GM23338 (cell line): ENCODE measurements at regions not wholly inside any gene's neighbourhood (a gene's known extent, or its start where the extent isn't known, plus 50 kb on each side); places are given as distances from the start of the nearest gene placed in this dataset.

Source experiments
- ATAC-seq: fragments of 200-7000 bp; cut with Tn5 transposase; 3 replicates; pipeline ENCODE4 v1.9.1; 2020
- DNase-seq: peaks from one replicate; pipeline ENCODE4 v3.0.0-alpha.2; 2015; ENCODE audit warnings: low spot score
- H2AFZ ChIP-seq: fragments of 200-600 bp; sonication (generic); 2 replicates; pipeline ENCODE4 v1.8.0; 2016; ENCODE audit warnings: antibody characterized with exemption, mild to moderate bottlenecking, moderate library complexity
- H3F3A ChIP-seq: fragments of 200-600 bp; sonication (generic); replicated peaks from 2 replicates; pipeline ENCODE4 v1.8.0; 2017; ENCODE audit warnings: antibody characterized with exemption, mixed run types, low read depth
- H3K27ac ChIP-seq: fragments of 200-600 bp; sonication (generic); 2 replicates; pipeline ENCODE4 v1.6.1; 2016; ENCODE audit warnings: low read depth
- H3K27me3 ChIP-seq: fragments of 200-600 bp; sonication (generic); 2 replicates; pipeline ENCODE4 v1.8.0; 2016; ENCODE audit warnings: mild to moderate bottlenecking, mixed run types, moderate library complexity; ENCODE audit not compliant: insufficient read depth
- H3K36me3 ChIP-seq: fragments of 200-600 bp; sonication (generic); 2 replicates; pipeline ENCODE4 v1.8.0; 2016; ENCODE audit warnings: mild to moderate bottlenecking; ENCODE audit not compliant: insufficient read depth
- H3K4me1 ChIP-seq: fragments of 200-600 bp; sonication (generic); 2 replicates; pipeline ENCODE4 v1.8.0; 2016; ENCODE audit warnings: mild to moderate bottlenecking, moderate library complexity; ENCODE audit not compliant: insufficient read depth
- H3K4me2 ChIP-seq: fragments of 200-600 bp; sonication (generic); 2 replicates; pipeline ENCODE4 v1.7.1; 2017; ENCODE audit warnings: mixed run types
- H3K4me3 ChIP-seq: fragments of 200-600 bp; sonication (generic); 2 replicates; pipeline ENCODE4 v1.6.1; 2016; ENCODE audit warnings: mixed run types
- H3K79me2 ChIP-seq: fragments of 200-600 bp; sonication (generic); replicated peaks from 2 replicates; pipeline ENCODE4 v1.8.0; 2017; ENCODE audit warnings: mild to moderate bottlenecking; ENCODE audit not compliant: insufficient read depth
- H3K9me2 ChIP-seq: fragments of 200-600 bp; sonication (generic); 2 replicates; pipeline ENCODE4 v1.8.0; 2017; ENCODE audit not compliant: insufficient read depth
- H4K20me1 ChIP-seq: fragments of 200-600 bp; sonication (generic); replicated peaks from 2 replicates; pipeline ENCODE4 v1.8.0; 2017; ENCODE audit warnings: mild to moderate bottlenecking; ENCODE audit not compliant: insufficient read depth
- H3K27ac Mint-ChIP-seq: 2 replicates; pipeline ENCODE4 v1.8.0; 2020; ENCODE audit warnings: inconsistent platforms, mild to moderate bottlenecking, moderate library complexity, mixed read lengths
- H3K27me3 Mint-ChIP-seq: 3 replicates; pipeline ENCODE4 v1.8.0; 2022; ENCODE audit warnings: low read depth, mild to moderate bottlenecking, moderate library complexity, mixed read lengths, inconsistent platforms; ENCODE audit not compliant: insufficient read depth, poor library complexity
- H3K36me3 Mint-ChIP-seq: 3 replicates; pipeline ENCODE4 v1.8.0; 2021; ENCODE audit warnings: low read depth, mild to moderate bottlenecking, inconsistent platforms, moderate library complexity, mixed read lengths
- H3K4me1 Mint-ChIP-seq: 3 replicates; pipeline ENCODE4 v1.8.0; 2020; ENCODE audit warnings: mild to moderate bottlenecking, inconsistent platforms, mixed read lengths
- H3K4me3 Mint-ChIP-seq: 3 replicates; pipeline ENCODE4 v1.8.0; 2021; ENCODE audit warnings: moderate library complexity, mild to moderate bottlenecking, inconsistent platforms, mixed read lengths
- H3K9me3 Mint-ChIP-seq: 3 replicates; pipeline ENCODE4 v1.8.0; 2020; ENCODE audit warnings: moderate library complexity, mild to moderate bottlenecking, inconsistent platforms, mixed read lengths
- CREB1 ChIP-seq: fragments of 250-450 bp; sonication (Bioruptor Pico); IDR thresholded peaks from 2 replicates; pipeline ENCODE4 v1.5.0; 2020; ENCODE audit warnings: low read depth, mild to moderate bottlenecking, moderate library complexity
- EZH2phosphoT487 ChIP-seq: fragments of 200-600 bp; sonication (generic); IDR thresholded peaks from one replicate; pipeline ENCODE4 v1.8.1; 2018; ENCODE audit warnings: antibody characterized with exemption; ENCODE audit not compliant: unreplicated experiment
- STAT1 ChIP-seq: IDR thresholded peaks from one replicate; pipeline ENCODE4 v1.6.1; 2016; ENCODE audit warnings: antibody characterized with exemption; ENCODE audit not compliant: unreplicated experiment
- ZNF331 ChIP-seq: fragments of 250-450 bp; sonication (Bioruptor Pico); IDR thresholded peaks from 2 replicates; pipeline ENCODE4 v1.5.0; 2020; ENCODE audit warnings: low read depth, mild to moderate bottlenecking, moderate library complexity
- TF ChIP-seq, protein P1 (sequence below): IDR thresholded peaks from one replicate; pipeline ENCODE4 v1.6.1; 2018; ENCODE audit warnings: antibody characterized with exemption; ENCODE audit not compliant: unreplicated experiment
- TF ChIP-seq, protein P2 (sequence below): fragments of 250-450 bp; sonication (Bioruptor Pico); IDR thresholded peaks from 2 replicates; pipeline ENCODE4 v1.5.0; 2020; ENCODE audit warnings: mild to moderate bottlenecking, moderate library complexity
- TF ChIP-seq, protein P3 (sequence below): IDR thresholded peaks from 2 replicates; pipeline ENCODE4 v1.6.1; 2016; ENCODE audit warnings: antibody characterized with exemption
- TF ChIP-seq, protein P4 (sequence below), 2 experiments: fragments of 200-600 bp in 1 of 2; sonication (generic) in 1 of 2; conservative IDR thresholded peaks; 2 replicates each; pipeline versions ENCODE4 v1.5.1 to v1.6.1; 2016 to 2017; ENCODE audit warnings: antibody characterized with exemption in 2 of 2, low read depth in 2 of 2, mild to moderate bottlenecking in 2 of 2, moderate library complexity in 1 of 2

DNA sequence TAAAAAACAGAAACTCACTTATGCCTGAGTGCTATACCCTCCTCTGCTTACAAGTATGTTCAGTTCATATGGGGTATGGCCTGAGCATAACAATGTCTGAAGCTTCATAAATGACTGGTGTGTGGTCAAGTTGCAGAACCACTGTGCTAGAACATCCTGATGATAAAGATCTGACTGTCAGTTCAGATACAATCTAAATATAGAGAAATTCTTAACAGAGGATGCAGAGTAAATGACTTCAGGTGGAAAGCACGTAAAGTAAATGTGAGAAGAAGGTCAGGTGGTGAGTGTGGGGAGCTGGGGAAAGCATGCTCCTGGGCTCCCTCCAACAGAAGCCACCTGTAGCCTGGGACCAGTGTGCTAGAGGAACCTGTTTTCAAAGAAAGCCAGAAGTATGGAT, 926.2 kb downstream of the TSN start (continued):
- TF ChIP-seq, protein P1, sequence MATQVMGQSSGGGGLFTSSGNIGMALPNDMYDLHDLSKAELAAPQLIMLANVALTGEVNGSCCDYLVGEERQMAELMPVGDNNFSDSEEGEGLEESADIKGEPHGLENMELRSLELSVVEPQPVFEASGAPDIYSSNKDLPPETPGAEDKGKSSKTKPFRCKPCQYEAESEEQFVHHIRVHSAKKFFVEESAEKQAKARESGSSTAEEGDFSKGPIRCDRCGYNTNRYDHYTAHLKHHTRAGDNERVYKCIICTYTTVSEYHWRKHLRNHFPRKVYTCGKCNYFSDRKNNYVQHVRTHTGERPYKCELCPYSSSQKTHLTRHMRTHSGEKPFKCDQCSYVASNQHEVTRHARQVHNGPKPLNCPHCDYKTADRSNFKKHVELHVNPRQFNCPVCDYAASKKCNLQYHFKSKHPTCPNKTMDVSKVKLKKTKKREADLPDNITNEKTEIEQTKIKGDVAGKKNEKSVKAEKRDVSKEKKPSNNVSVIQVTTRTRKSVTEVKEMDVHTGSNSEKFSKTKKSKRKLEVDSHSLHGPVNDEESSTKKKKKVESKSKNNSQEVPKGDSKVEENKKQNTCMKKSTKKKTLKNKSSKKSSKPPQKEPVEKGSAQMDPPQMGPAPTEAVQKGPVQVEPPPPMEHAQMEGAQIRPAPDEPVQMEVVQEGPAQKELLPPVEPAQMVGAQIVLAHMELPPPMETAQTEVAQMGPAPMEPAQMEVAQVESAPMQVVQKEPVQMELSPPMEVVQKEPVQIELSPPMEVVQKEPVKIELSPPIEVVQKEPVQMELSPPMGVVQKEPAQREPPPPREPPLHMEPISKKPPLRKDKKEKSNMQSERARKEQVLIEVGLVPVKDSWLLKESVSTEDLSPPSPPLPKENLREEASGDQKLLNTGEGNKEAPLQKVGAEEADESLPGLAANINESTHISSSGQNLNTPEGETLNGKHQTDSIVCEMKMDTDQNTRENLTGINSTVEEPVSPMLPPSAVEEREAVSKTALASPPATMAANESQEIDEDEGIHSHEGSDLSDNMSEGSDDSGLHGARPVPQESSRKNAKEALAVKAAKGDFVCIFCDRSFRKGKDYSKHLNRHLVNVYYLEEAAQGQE, result no peak
- no peak for TF ChIP-seq STAT1
- TF ChIP-seq EZH2phosphoT487, result no peak

DNA sequence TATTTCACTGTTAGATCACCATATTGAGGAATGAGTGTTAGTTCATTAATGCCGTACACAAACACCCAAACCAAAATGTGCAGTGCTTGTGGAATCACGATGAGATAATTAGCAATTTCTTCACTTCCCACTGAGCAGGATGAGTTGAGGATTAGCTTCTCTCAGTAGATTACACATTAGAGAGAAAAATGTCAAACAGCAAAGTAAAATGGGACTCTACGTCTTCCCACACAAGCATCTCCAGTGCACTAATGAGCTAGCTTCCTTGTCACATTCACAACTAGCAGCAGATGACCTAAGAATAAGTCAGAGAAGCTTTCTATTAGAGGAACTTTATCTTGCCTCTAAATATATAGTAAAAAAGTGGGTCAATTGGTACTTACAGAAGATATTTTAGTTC, 926.9 kb downstream of the TSN start:
- no peaks in the 10 kb centered on the region for H3K4me1 ChIP-seq
- 0 out of 2 replicates have a peak, but pooled peaks cover 3% of the 10 kb centered on the region for H3K9me2 ChIP-seq
- H3K79me2 ChIP-seq, result no peaks in the 10 kb centered on the region
- H3F3A ChIP-seq, result no peaks in the 10 kb centered on the region
- no peak overlapping the region for H3K4me3 ChIP-seq
- TF ChIP-seq ZNF331, result no peak
- TF ChIP-seq, protein P2, sequence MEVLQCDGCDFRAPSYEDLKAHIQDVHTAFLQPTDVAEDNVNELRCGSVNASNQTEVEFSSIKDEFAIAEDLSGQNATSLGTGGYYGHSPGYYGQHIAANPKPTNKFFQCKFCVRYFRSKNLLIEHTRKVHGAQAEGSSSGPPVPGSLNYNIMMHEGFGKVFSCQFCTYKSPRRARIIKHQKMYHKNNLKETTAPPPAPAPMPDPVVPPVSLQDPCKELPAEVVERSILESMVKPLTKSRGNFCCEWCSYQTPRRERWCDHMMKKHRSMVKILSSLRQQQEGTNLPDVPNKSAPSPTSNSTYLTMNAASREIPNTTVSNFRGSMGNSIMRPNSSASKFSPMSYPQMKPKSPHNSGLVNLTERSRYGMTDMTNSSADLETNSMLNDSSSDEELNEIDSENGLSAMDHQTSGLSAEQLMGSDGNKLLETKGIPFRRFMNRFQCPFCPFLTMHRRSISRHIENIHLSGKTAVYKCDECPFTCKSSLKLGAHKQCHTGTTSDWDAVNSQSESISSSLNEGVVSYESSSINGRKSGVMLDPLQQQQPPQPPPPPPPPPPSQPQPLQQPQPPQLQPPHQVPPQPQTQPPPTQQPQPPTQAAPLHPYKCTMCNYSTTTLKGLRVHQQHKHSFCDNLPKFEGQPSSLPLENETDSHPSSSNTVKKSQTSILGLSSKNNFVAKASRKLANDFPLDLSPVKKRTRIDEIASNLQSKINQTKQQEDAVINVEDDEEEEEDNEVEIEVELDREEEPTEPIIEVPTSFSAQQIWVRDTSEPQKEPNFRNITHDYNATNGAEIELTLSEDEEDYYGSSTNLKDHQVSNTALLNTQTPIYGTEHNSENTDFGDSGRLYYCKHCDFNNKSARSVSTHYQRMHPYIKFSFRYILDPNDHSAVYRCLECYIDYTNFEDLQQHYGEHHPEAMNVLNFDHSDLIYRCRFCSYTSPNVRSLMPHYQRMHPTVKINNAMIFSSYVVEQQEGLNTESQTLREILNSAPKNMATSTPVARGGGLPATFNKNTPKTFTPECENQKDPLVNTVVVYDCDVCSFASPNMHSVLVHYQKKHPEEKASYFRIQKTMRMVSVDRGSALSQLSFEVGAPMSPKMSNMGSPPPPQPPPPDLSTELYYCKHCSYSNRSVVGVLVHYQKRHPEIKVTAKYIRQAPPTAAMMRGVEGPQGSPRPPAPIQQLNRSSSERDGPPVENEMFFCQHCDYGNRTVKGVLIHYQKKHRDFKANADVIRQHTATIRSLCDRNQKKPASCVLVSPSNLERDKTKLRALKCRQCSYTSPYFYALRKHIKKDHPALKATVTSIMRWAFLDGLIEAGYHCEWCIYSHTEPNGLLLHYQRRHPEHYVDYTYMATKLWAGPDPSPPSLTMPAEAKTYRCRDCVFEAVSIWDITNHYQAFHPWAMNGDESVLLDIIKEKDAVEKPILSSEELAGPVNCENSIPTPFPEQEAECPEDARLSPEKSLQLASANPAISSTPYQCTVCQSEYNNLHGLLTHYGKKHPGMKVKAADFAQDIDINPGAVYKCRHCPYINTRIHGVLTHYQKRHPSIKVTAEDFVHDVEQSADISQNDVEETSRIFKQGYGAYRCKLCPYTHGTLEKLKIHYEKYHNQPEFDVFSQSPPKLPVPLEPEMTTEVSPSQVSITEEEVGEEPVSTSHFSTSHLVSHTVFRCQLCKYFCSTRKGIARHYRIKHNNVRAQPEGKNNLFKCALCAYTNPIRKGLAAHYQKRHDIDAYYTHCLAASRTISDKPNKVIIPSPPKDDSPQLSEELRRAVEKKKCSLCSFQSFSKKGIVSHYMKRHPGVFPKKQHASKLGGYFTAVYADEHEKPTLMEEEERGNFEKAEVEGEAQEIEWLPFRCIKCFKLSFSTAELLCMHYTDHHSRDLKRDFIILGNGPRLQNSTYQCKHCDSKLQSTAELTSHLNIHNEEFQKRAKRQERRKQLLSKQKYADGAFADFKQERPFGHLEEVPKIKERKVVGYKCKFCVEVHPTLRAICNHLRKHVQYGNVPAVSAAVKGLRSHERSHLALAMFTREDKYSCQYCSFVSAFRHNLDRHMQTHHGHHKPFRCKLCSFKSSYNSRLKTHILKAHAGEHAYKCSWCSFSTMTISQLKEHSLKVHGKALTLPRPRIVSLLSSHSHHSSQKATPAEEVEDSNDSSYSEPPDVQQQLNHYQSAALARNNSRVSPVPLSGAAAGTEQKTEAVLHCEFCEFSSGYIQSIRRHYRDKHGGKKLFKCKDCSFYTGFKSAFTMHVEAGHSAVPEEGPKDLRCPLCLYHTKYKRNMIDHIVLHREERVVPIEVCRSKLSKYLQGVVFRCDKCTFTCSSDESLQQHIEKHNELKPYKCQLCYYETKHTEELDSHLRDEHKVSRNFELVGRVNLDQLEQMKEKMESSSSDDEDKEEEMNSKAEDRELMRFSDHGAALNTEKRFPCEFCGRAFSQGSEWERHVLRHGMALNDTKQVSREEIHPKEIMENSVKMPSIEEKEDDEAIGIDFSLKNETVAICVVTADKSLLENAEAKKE (CRISPR knock-in tag), result no peak
- TF ChIP-seq, protein P3, sequence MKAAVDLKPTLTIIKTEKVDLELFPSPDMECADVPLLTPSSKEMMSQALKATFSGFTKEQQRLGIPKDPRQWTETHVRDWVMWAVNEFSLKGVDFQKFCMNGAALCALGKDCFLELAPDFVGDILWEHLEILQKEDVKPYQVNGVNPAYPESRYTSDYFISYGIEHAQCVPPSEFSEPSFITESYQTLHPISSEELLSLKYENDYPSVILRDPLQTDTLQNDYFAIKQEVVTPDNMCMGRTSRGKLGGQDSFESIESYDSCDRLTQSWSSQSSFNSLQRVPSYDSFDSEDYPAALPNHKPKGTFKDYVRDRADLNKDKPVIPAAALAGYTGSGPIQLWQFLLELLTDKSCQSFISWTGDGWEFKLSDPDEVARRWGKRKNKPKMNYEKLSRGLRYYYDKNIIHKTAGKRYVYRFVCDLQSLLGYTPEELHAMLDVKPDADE, result no peak
- TF ChIP-seq, protein P4, sequence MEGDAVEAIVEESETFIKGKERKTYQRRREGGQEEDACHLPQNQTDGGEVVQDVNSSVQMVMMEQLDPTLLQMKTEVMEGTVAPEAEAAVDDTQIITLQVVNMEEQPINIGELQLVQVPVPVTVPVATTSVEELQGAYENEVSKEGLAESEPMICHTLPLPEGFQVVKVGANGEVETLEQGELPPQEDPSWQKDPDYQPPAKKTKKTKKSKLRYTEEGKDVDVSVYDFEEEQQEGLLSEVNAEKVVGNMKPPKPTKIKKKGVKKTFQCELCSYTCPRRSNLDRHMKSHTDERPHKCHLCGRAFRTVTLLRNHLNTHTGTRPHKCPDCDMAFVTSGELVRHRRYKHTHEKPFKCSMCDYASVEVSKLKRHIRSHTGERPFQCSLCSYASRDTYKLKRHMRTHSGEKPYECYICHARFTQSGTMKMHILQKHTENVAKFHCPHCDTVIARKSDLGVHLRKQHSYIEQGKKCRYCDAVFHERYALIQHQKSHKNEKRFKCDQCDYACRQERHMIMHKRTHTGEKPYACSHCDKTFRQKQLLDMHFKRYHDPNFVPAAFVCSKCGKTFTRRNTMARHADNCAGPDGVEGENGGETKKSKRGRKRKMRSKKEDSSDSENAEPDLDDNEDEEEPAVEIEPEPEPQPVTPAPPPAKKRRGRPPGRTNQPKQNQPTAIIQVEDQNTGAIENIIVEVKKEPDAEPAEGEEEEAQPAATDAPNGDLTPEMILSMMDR (conservative IDR thresholded peaks at IDR 0.05; ENCODE audit: low read depth in 2 of 2), result no peak
- TF ChIP-seq CREB1 (CRISPR knock-in tag), result no peak
- TF ChIP-seq EZH2phosphoT487, result no peak
- TF ChIP-seq, protein P1, result no peak
- peaks cover 12% of the 10 kb centered on the region for H3K9me3 Mint-ChIP-seq
- no peaks in the 10 kb centered on the region for H3K27me3 ChIP-seq
- H3K27me3 Mint-ChIP-seq, result no peaks in the 10 kb centered on the region
- H2AFZ ChIP-seq, result no peak overlapping the region
- H3K4me1 Mint-ChIP-seq, result no peaks in the 10 kb centered on the region
- H3K27ac Mint-ChIP-seq, result no peak overlapping the region
- H3K36me3 ChIP-seq, result no peaks in the 10 kb centered on the region
- H3K4me3 Mint-ChIP-seq, result no peak overlapping the region
- H3K27ac ChIP-seq, result no peak overlapping the region
- DNase-seq, result no peak
- no peak overlapping the region for H3K4me2 ChIP-seq
- no peaks in the 10 kb centered on the region for H4K20me1 ChIP-seq
- peaks cover 15% of the 10 kb centered on the region for H3K36me3 Mint-ChIP-seq
- ATAC-seq, result no peak
